ENCODE measurements at regions not wholly inside any gene's neighbourhood (a gene's known extent, or its start where the extent isn't known, plus 50 kb on each side); places are given as distances from the start of the nearest gene placed in this dataset.

- Mint-ChIP-seq H3K4me3 (ENCODE audit: unreplicated experiment) (no peak overlapping the region), H3K27ac (ENCODE audit: unreplicated experiment) (no peak overlapping the region), H3K9me3 (ENCODE audit: low read depth) (peaks cover 5% of the 10 kb centered on the region), H3K36me3 (ENCODE audit: low read depth) (peaks cover 2% of the 10 kb centered on the region), H3K27me3 (ENCODE audit: low read depth) (no peaks in the 10 kb centered on the region), H3K4me1 (ENCODE audit: low read depth) (peaks cover 34% of the 10 kb centered on the region)
- no peak for DNase-seq (ENCODE audit: low spot score)
- no peak for TF ChIP-seq CTCF (IDR thresholded peaks at IDR 0.05)
These were observed 132.5 kb upstream of the IVNS1ABP start for GRCh38 chr1:185449378-185450059.

DNA sequence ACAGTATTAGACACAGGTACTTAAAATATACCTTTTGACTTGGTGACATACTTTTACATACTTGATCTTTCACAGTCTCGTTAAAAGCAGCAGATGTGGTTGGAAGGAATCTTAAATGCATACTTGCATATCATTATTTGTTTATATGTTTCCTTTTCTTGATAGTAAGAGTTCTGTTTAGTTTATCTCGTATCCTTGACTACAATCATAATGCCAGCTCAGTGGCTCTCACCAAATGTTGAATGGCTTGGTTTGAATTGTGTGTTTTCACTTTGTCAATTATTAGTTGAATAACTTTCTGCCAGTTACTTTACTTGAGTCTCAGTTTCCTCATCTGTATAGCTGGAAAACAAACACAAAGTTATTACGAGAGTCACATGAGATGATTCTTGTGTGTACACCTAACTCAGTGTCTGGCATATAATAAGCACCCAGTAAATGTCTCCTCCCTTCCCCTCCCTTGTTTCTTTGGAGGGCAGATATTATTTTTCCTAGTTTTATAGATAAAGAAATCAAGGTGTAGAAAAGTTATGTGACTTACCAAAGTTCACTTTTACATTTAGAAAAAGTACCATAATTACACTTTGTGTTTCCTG, 131.6 kb upstream of the IVNS1ABP start:
- Mint-ChIP-seq H3K4me1 (ENCODE audit: low read depth) (peaks cover 28% of the 10 kb centered on the region), H3K36me3 (ENCODE audit: low read depth) (no peaks in the 10 kb centered on the region), H3K27me3 (ENCODE audit: low read depth) (no peaks in the 10 kb centered on the region), H3K4me3 (ENCODE audit: unreplicated experiment) (no peak overlapping the region), H3K9me3 (ENCODE audit: low read depth) (peaks cover 5% of the 10 kb centered on the region), H3K27ac (ENCODE audit: unreplicated experiment) (no peak overlapping the region)
- no peak for DNase-seq (ENCODE audit: low spot score)
- no peak for TF ChIP-seq CTCF (IDR thresholded peaks at IDR 0.05)

DNA sequence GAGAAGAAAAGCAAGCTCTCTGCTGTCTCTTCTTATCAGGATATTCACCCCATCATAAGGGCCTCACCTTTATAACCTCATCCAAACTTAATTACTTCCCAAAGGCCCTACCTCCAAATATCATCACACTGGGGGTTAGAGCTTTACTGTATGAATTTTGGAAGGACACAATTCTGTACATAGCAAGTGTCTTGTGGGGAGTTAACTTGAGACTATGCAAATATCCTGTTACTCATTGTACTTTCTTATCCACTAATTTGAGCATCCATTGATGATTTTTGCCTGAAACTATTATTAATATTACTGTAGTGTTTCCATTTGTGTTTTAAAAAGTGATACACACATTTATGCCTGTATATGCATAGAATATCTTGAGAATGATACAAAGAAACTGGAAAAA, 129.1 kb upstream of the IVNS1ABP start:
- H3K9me3 Mint-ChIP-seq (ENCODE audit: low read depth) = peaks cover 5% of the 10 kb centered on the region
- no peak for DNase-seq (ENCODE audit: low spot score)
- no peaks in the 10 kb centered on the region for H3K27me3 Mint-ChIP-seq (ENCODE audit: low read depth)
- no peak overlapping the region for H3K4me3 Mint-ChIP-seq (ENCODE audit: unreplicated experiment)
- TF ChIP-seq CTCF (IDR thresholded peaks at IDR 0.05) = no peak
- H3K27ac Mint-ChIP-seq (ENCODE audit: unreplicated experiment) = no peak overlapping the region
- H3K36me3 Mint-ChIP-seq (ENCODE audit: low read depth) = no peaks in the 10 kb centered on the region
- H3K4me1 Mint-ChIP-seq (ENCODE audit: low read depth) = peaks cover 16% of the 10 kb centered on the region

DNA sequence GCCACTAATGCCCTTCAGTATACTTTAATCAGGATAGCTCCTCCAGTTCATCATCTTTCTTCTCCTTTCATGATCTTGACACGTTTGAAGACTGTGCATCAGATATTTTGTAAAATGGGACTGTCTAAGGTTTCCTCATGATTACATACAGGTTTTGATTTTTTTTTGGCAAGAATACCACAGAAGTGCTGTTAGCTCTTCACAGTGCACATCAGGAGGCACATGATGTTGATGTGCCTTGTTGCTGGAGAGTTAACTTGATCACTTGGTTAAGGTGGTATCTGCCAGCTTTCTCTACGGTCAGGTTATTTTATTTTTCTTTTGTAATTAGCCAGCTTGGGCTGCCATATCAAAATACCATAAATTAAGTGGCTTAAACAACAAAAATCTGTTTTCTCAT, 128.6 kb upstream of the IVNS1ABP start:
- Mint-ChIP-seq H3K4me1 (ENCODE audit: low read depth) (peaks cover 12% of the 10 kb centered on the region), H3K4me3 (ENCODE audit: unreplicated experiment) (no peak overlapping the region), H3K36me3 (ENCODE audit: low read depth) (no peaks in the 10 kb centered on the region), H3K27me3 (ENCODE audit: low read depth) (no peaks in the 10 kb centered on the region), H3K9me3 (ENCODE audit: low read depth) (peaks cover 5% of the 10 kb centered on the region), H3K27ac (ENCODE audit: unreplicated experiment) (no peak overlapping the region)
- DNase-seq (ENCODE audit: low spot score) = no peak
- TF ChIP-seq CTCF (IDR thresholded peaks at IDR 0.05) = no peak

GRCh38 chr1:185444676-185445075, 127.6 kb upstream of the IVNS1ABP start:
- no peak for TF ChIP-seq CTCF (IDR thresholded peaks at IDR 0.05)
- Mint-ChIP-seq H3K27me3 (ENCODE audit: low read depth) (no peaks in the 10 kb centered on the region), H3K36me3 (ENCODE audit: low read depth) (no peaks in the 10 kb centered on the region), H3K9me3 (ENCODE audit: low read depth) (peaks cover 5% of the 10 kb centered on the region), H3K4me3 (ENCODE audit: unreplicated experiment) (no peak overlapping the region), H3K27ac (ENCODE audit: unreplicated experiment) (no peak overlapping the region), H3K4me1 (ENCODE audit: low read depth) (peaks cover 12% of the 10 kb centered on the region)
- DNase-seq (ENCODE audit: low spot score) = no peak
